Endothelial cell of umbilical vein (primary cell): ENCODE measurements at regions not wholly inside any gene's neighbourhood (a gene's known extent, or its start where the extent isn't known, plus 50 kb on each side); places are given as distances from the start of the nearest gene placed in this dataset.

Source experiments
- BruUV-seq: library from RNA; stranded (reverse); fragments of 400-500 nt; replicated peaks from 2 replicates; lab custom pipeline; 2021; lab: Mats Ljungman, UMichigan
- CTCF ChIA-PET: fragments of 300-600, 350-600 bp; sonication (Branson Sonifier 250); formaldehyde crosslinking; loops from one replicate; lab custom pipeline; 2021; ENCODE audit warnings: antibody characterized with exemption, inconsistent platforms; lab: Charles Lee
- POLR2A ChIA-PET: fragments of 300-600, 350-600 bp; sonication (Branson Sonifier 250); formaldehyde crosslinking; loops from one replicate; lab custom pipeline; 2021; ENCODE audit warnings: antibody characterized with exemption, inconsistent platforms; lab: Charles Lee
- DNase-seq: peaks from one replicate; pipeline ENCODE4 v3.0.0-alpha.2; 2011; ENCODE audit warnings: low read depth, low spot score
- FAIRE-seq: peaks from 2 replicates; lab custom pipeline; 2011; peaks lifted over from hg19 to GRCh38; lab: Jason Lieb, UNC
- H2AFZ ChIP-seq: 2 replicates; pipeline ENCODE4 v1.6.0; 2012; ENCODE audit warnings: low read depth, low read length, control low read depth, inconsistent platforms
- H3K27ac ChIP-seq: 2 replicates; pipeline ENCODE4 v1.5.1; 2011; ENCODE audit warnings: low read depth, mild to moderate bottlenecking, control low read depth, low read length, moderate library complexity; ENCODE audit not compliant: insufficient read depth
- H3K27me3 ChIP-seq, 2 experiments: 2 replicates each; pipeline versions ENCODE4 v1.6.0 to v1.6.1; 2011; ENCODE audit warnings: low read length in 2 of 2, mixed read lengths in 1 of 2; ENCODE audit not compliant: control insufficient read depth in 2 of 2, insufficient read depth in 2 of 2
- H3K36me3 ChIP-seq, 2 experiments: 2 replicates in 1 of 2; 3 replicates in 1 of 2; pipeline ENCODE4 v1.5.1; 2011; ENCODE audit warnings: low read length in 2 of 2, mild to moderate bottlenecking in 1 of 2, moderate library complexity in 1 of 2; ENCODE audit not compliant: control insufficient read depth in 2 of 2, insufficient read depth in 2 of 2; ENCODE audit errors: extremely low read depth in 1 of 2
- H3K4me1 ChIP-seq: 3 replicates; pipeline ENCODE4 v1.5.1; 2011; ENCODE audit warnings: mild to moderate bottlenecking, low read length; ENCODE audit not compliant: control insufficient read depth, insufficient read depth; ENCODE audit errors: extremely low read depth
- H3K4me2 ChIP-seq: 2 replicates; pipeline ENCODE4 v1.6.1; 2011; ENCODE audit warnings: low read length, control low read depth, mixed read lengths; ENCODE audit not compliant: insufficient read depth
- H3K4me3 ChIP-seq, 3 experiments: fragments of 200-600 bp in 1 of 3; sonication (generic), shearing (Covaris generic) in 1 of 3; replicated peaks in 1 of 3; 2 replicates each; pipeline ENCODE4 v1.5.1; 2011 to 2016; ENCODE audit warnings: control low read depth in 3 of 3, low read length in 3 of 3, mild to moderate bottlenecking in 2 of 3, inconsistent platforms in 1 of 3, low read depth in 1 of 3, moderate library complexity in 1 of 3; ENCODE audit not compliant: insufficient read depth in 1 of 3
- H3K79me2 ChIP-seq: 2 replicates; pipeline ENCODE4 v1.6.0; 2012; ENCODE audit warnings: low read length, inconsistent platforms; ENCODE audit not compliant: control insufficient read depth, insufficient read depth
- H3K9ac ChIP-seq: replicated peaks from 2 replicates; pipeline ENCODE3; 2011; ENCODE audit warnings: low read length, control low read depth; ENCODE audit not compliant: insufficient read depth; ENCODE audit errors: extremely low read depth
- H3K9me1 ChIP-seq: replicated peaks from 3 replicates; pipeline ENCODE4 v1.6.0; 2011; ENCODE audit warnings: mild to moderate bottlenecking, low read length; ENCODE audit not compliant: control insufficient read depth, insufficient read depth; ENCODE audit errors: extremely low read depth
- H3K9me3 ChIP-seq: replicated peaks from 2 replicates; pipeline ENCODE4 v1.5.1; 2012; ENCODE audit warnings: low read length, inconsistent platforms; ENCODE audit not compliant: control insufficient read depth, insufficient read depth
- H4K20me1 ChIP-seq: replicated peaks from 2 replicates; pipeline ENCODE3; 2011; ENCODE audit warnings: mild to moderate bottlenecking, low read length; ENCODE audit not compliant: control insufficient read depth, insufficient read depth; ENCODE audit errors: extremely low read depth
- FOS ChIP-seq: IDR thresholded peaks from 2 replicates; pipeline ENCODE4 v1.6.1; 2011; ENCODE audit warnings: mild to moderate bottlenecking, low read length, moderate library complexity, borderline replicate concordance; ENCODE audit not compliant: insufficient read depth
- GATA2 ChIP-seq: IDR thresholded peaks from 2 replicates; pipeline ENCODE4 v1.7.0; 2011; ENCODE audit warnings: low read depth, mild to moderate bottlenecking, moderate library complexity, mixed read lengths, low read length; ENCODE audit not compliant: insufficient read length, insufficient read depth
- POLR2A ChIP-seq: IDR thresholded peaks from 2 replicates; pipeline ENCODE4 v1.6.1; 2012; ENCODE audit warnings: low read depth, mild to moderate bottlenecking, control low read depth, low read length
- dilution Hi-C: fragments of 300-500 bp; cut with MboI; formaldehyde crosslinking; loops from one replicate; pipeline ENCODE4 v1.15.0; 2019; ENCODE audit warnings: low sequenced_read_pairs; ENCODE audit not compliant: extremely low pct_ligation_motif_present
- intact Hi-C: fragments of 100-400 bp; cut with micrococcal nuclease; formaldehyde crosslinking; loops from one replicate; pipeline ENCODE4 v1.10.0; 2022

DNA sequence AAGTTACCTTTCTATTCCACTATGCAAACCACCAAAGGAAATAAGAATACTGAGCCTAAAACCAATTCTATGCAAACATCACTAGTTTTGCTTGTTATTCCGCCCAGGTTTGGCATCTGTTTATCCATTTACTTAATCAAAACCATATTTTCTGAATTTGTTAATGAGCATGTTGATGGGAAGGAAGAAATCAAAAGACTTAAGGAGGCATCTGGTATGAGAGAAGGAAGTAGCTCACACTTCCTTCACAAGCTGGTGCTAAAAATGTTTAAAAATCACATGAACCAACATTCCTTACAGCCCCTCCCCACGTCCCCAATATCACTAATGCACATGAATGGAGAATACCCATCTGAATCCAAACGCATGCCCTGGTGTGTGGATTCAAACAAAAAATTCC, 52.0 kb upstream of the PRKAR2B start:
- no peak overlapping the region for H3K4me3 ChIP-seq
- H4K20me1 ChIP-seq: no peaks in the 10 kb centered on the region
- ChIA-PET POLR2A (no interaction called here), CTCF (interaction anchor here (0.7 to 1.3 kb wide), 4 partner anchors 10 to 158 kb away, joined by 3 to 4 read pairs (median 3); no protein-coding TSS in a partner anchor)
- H3K9me3 ChIP-seq: no peaks in the 10 kb centered on the region
- H3K4me2 ChIP-seq: no peak overlapping the region
- no peak overlapping the region for H2AFZ ChIP-seq
- DNase-seq (no peak), FAIRE-seq (no peak)
- dilution Hi-C loops (no loop called here), intact Hi-C loops (no loop called here)
- H3K27me3 ChIP-seq: peaks cover 0 to 5% of the 10 kb centered on the region in 2 experiments
- no peaks in the 10 kb centered on the region for H3K9me1 ChIP-seq
- H3K79me2 ChIP-seq: no peaks in the 10 kb centered on the region
- no TSS peak for BruUV-seq
- H3K4me1 ChIP-seq: no peaks in the 10 kb centered on the region
- no peaks in the 10 kb centered on the region for H3K36me3 ChIP-seq
- H3K9ac ChIP-seq: no peak overlapping the region
- no peak overlapping the region for H3K27ac ChIP-seq
- TF ChIP-seq GATA2 (no peak), FOS (no peak), POLR2A (no peak)
